ENCODE measurements at regions not wholly inside any gene's neighbourhood (a gene's known extent, or its start where the extent isn't known, plus 50 kb on each side); places are given as distances from the start of the nearest gene placed in this dataset.

GRCh38 chr20:60976139-60976538 lies 275.9 kb upstream of the CDH4 start (continued):
- TF ChIP-seq BCL3 (IDR thresholded peaks at IDR 0.05): no peak
- no peak for TF ChIP-seq REST (IDR thresholded peaks at IDR 0.05)
- no peak for TF ChIP-seq EP300 (IDR thresholded peaks at IDR 0.05)
- TF ChIP-seq MAZ (IDR thresholded peaks at IDR 0.05; ENCODE audit: borderline replicate concordance, low read depth, low read length): no peak
- TF ChIP-seq EHMT2 (IDR thresholded peaks at IDR 0.05; ENCODE audit: low read depth): no peak

DNA sequence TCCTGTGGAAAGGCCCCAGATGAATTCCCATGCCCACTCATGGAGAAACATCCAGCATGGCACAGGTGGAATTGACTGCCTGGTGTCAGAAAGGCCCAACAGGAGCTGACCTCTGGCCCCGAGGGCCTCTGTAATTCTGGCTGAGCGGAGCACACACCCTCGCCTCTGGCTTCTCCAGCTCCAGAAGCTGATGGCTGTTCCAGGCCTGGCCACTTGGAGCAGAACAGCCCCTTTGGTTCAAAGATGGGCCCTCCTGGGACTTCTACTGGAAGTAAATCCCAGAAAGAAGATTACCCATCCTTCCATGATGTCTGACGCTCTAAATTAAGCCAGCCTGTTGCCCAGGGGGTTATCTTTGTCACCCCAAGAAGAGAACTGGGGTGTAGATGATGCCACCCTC lies 275.1 kb upstream of the CDH4 start:
- FAIRE-seq: no peak
- peak; percentile 50 to 74; a peak in 2 of 6 replicates for ATAC-seq
- POLR2A ChIA-PET: no interaction called here

DNA sequence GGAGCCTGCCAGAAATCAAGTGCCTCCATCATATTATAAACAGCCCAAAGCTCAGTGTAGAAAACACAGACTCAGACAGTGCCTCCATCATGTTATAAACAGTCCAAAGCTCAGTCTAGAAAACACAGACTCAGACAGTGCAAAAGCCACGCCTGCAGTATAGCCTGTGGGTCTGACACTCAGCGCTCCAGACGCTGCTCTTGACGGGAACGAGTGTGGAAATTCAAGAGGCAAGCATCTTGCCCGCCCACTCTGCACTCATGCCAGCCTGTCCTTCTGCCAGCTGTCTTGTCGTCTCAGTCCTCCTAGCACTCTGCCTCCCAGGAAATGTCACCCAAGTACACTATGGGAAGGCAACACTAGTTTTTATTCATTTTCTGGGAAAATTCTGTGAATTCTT lies 274.2 kb upstream of the CDH4 start:
- no peak for ATAC-seq
- Histone ChIP-seq H3K27ac (no peak overlapping the region), H3K4me2 (no peak overlapping the region), H3K4me1 (no peaks in the 10 kb centered on the region), H3K9me3 (peaks cover 25% of the 10 kb centered on the region), H3K4me3 (no peak overlapping the region)
- POLR2A ChIA-PET: no interaction called here
- CTCF ChIA-PET: no interaction called here
- FAIRE-seq: no peak
- WGBS (ENCODE audit: missing lambda C conversion rate): 49% methylated on average over 7 of the region's 7 CpGs
- TF ChIP-seq CTCF (IDR thresholded peaks at IDR 0.05) (no peak), ESRRA (IDR thresholded peaks at IDR 0.05; ENCODE audit: borderline replicate concordance, low read length) (no peak), RNF2 (IDR thresholded peaks at IDR 0.05; ENCODE audit: borderline replicate concordance, low read depth) (no peak), ELK1 (IDR thresholded peaks at IDR 0.05; ENCODE audit: low read depth, low read length) (no peak)
- no peak for DNase-seq (ENCODE audit: low read depth in 1 of 2, low spot score in 1 of 2)

More for the DNA sequence above, 275.1 kb upstream of the CDH4 start:
- DNase-seq (ENCODE audit: low read depth in 1 of 2, low spot score in 1 of 2): no peak
- WGBS (ENCODE audit: missing lambda C conversion rate): 38% methylated on average over 3 of the region's 4 CpGs
- H3K9me3 ChIP-seq: peaks cover 25% of the 10 kb centered on the region
- no peak overlapping the region for H3K4me2 ChIP-seq
- no peak overlapping the region for H3K4me3 ChIP-seq
- TF ChIP-seq MAX (IDR thresholded peaks at IDR 0.05) (no peak), MAFK (IDR thresholded peaks at IDR 0.05; ENCODE audit: partially characterized antibody) (no peak), JUNB (IDR thresholded peaks at IDR 0.05) (no peak), RAD21 (conservative IDR thresholded peaks at IDR 0.05 in 1 of 2, IDR thresholded peaks at IDR 0.05 in 1 of 2) (no peak), MAZ (IDR thresholded peaks at IDR 0.05; ENCODE audit: borderline replicate concordance, low read depth, low read length) (no peak), RFX5 (IDR thresholded peaks at IDR 0.05) (no peak), PHF8 (IDR thresholded peaks at IDR 0.05; ENCODE audit: borderline replicate concordance, low read depth) (no peak), ZFP36 (IDR thresholded peaks at IDR 0.05; ENCODE audit: borderline replicate concordance, partially characterized antibody) (no peak), CEBPB (IDR thresholded peaks at IDR 0.05) (no peak)
- H3K4me1 ChIP-seq: no peaks in the 10 kb centered on the region
- CTCF ChIA-PET: no interaction called here
- H3K27ac ChIP-seq: no peak overlapping the region
